Esophagus muscularis mucosa (tissue), 3 donors: ENCODE measurements at regions not wholly inside any gene's neighbourhood (a gene's known extent, or its start where the extent isn't known, plus 50 kb on each side); places are given as distances from the start of the nearest gene placed in this dataset.

ENCODE experiments used
- POLR2A ChIP-seq: fragments of 450-650 bp; IDR thresholded peaks from one replicate; pipeline ENCODE4 v1.6.1; 2017; ENCODE audit warnings: antibody characterized with exemption, moderate library complexity, mild to moderate bottlenecking, low read depth
- POLR2AphosphoS5 ChIP-seq, 2 donors: sonication (generic); formaldehyde crosslinking; IDR thresholded peaks; one replicate each; pipeline ENCODE4 v1.6.1; 2017; ENCODE audit warnings: antibody characterized with exemption in 2 of 2
- TF ChIP-seq, protein P1 (sequence below), 3 experiments: fragments of 200-600 bp in 2 of 3; fragments of 450-650 bp in 1 of 3; sonication (generic) in 2 of 3; IDR thresholded peaks; one replicate each; pipeline ENCODE4 v1.5.1; 2017 to 2019; ENCODE audit warnings: antibody characterized with exemption in 3 of 3, mild to moderate bottlenecking in 2 of 3, moderate library complexity in 1 of 3

DNA sequence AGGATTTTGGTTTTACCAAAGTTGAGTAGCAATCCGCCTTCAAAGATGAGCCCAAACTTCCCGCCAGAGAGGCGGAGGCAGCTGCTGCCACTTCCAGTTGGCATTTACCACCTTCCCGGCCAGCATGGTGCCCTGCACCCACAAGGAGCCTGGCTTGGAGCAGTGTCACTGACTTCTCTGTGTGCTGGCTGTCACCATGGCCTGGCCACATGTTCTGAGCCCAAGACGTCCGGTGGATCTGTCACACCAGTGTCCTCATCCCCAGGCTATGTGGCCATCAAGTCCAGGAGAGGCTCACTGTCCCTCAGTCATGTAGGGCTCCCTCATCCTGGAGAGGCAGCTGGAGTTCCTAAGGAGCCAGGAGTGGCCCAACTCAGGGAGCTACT lies 100.6 kb downstream of the ACKR3 start:
- TF ChIP-seq, protein P1, sequence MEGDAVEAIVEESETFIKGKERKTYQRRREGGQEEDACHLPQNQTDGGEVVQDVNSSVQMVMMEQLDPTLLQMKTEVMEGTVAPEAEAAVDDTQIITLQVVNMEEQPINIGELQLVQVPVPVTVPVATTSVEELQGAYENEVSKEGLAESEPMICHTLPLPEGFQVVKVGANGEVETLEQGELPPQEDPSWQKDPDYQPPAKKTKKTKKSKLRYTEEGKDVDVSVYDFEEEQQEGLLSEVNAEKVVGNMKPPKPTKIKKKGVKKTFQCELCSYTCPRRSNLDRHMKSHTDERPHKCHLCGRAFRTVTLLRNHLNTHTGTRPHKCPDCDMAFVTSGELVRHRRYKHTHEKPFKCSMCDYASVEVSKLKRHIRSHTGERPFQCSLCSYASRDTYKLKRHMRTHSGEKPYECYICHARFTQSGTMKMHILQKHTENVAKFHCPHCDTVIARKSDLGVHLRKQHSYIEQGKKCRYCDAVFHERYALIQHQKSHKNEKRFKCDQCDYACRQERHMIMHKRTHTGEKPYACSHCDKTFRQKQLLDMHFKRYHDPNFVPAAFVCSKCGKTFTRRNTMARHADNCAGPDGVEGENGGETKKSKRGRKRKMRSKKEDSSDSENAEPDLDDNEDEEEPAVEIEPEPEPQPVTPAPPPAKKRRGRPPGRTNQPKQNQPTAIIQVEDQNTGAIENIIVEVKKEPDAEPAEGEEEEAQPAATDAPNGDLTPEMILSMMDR (IDR thresholded peaks at IDR 0.05), result no peak
- TF ChIP-seq POLR2A, result no peak
- no peak for TF ChIP-seq POLR2AphosphoS5 (IDR thresholded peaks at IDR 0.05)
